HEK293 (cell line): ENCODE measurements at regions not wholly inside any gene's neighbourhood (a gene's known extent, or its start where the extent isn't known, plus 50 kb on each side); places are given as distances from the start of the nearest gene placed in this dataset.

Source experiments
- CTCF ChIA-PET: fragments of 350-600 bp; formaldehyde crosslinking; extraction: SDS; loops from one replicate; lab custom pipeline; 2021; ENCODE audit warnings: antibody characterized with exemption; lab: Yijun Ruan, JAX
- POLR2A ChIA-PET: fragments of 300-600 bp; formaldehyde crosslinking; extraction: SDS; loops from one replicate; lab custom pipeline; 2020; ENCODE audit warnings: antibody characterized with exemption, inconsistent platforms; lab: Yijun Ruan, JAX
- H3K27ac ChIP-seq: fragments of 200-500 bp; sonication (Bioruptor generic); 2 replicates; pipeline ENCODE4 v1.5.1; 2014; ENCODE audit warnings: low read depth, low read length, control low read depth, inconsistent platforms; ENCODE audit errors: extremely low read depth
- H3K36me3 ChIP-seq, 2 experiments: fragments of 200-500 bp in 1 of 2; sonication (Bioruptor generic) in 1 of 2; 1 replicate in 1 of 2; 2 replicates in 1 of 2; pipeline ENCODE4 v1.5.1; 2014 to 2017; ENCODE audit warnings: inconsistent platforms in 2 of 2, low read length in 2 of 2; ENCODE audit not compliant: control insufficient read depth in 2 of 2, insufficient read depth in 1 of 2
- H3K4me1 ChIP-seq: fragments of 200-500 bp; sonication (Bioruptor generic); 2 replicates; pipeline ENCODE4 v1.5.1; 2014; ENCODE audit warnings: mild to moderate bottlenecking, low read length, inconsistent platforms; ENCODE audit not compliant: control insufficient read depth, insufficient read depth
- H3K4me3 ChIP-seq: 2 replicates; pipeline ENCODE4 v1.5.1; 2011; ENCODE audit warnings: low read depth, mild to moderate bottlenecking, control low read depth, low read length, moderate library complexity
- H3K9me3 ChIP-seq: fragments of 200-500 bp; sonication (Bioruptor generic); 2 replicates; pipeline ENCODE4 v1.5.1; 2014; ENCODE audit warnings: low read depth, low read length, inconsistent platforms; ENCODE audit not compliant: control insufficient read depth, insufficient read depth
- PRDM6 ChIP-seq: fragments of 450-650 bp; formaldehyde crosslinking; IDR thresholded peaks from 2 replicates; pipeline ENCODE4 v1.5.1; 2017; ENCODE audit warnings: missing biosample characterization, missing genetic modification characterization
- ZBTB48 ChIP-seq: fragments of 450-650 bp; formaldehyde crosslinking; IDR thresholded peaks from 2 replicates; pipeline ENCODE4 v1.5.1; 2016; ENCODE audit warnings: missing biosample characterization, missing genetic modification characterization
- ZFP37 ChIP-seq: fragments of 450-650 bp; formaldehyde crosslinking; IDR thresholded peaks from 2 replicates; pipeline ENCODE4 v1.5.1; 2016; ENCODE audit warnings: missing biosample characterization, missing genetic modification characterization
- ZFP69B ChIP-seq: fragments of 450-650 bp; formaldehyde crosslinking; IDR thresholded peaks from 2 replicates; pipeline ENCODE4 v1.5.1; 2016; ENCODE audit warnings: missing biosample characterization, missing genetic modification characterization
- ZNF18 ChIP-seq: fragments of 450-650 bp; formaldehyde crosslinking; IDR thresholded peaks from 2 replicates; pipeline ENCODE4 v1.5.1; 2016; ENCODE audit warnings: missing biosample characterization, missing genetic modification characterization
- ZNF302 ChIP-seq: fragments of 450-650 bp; formaldehyde crosslinking; IDR thresholded peaks from 2 replicates; pipeline ENCODE4 v1.5.1; 2016; ENCODE audit warnings: missing biosample characterization, missing genetic modification characterization, low read depth
- ZNF335 ChIP-seq: fragments of 450-650 bp; formaldehyde crosslinking; conservative IDR thresholded peaks from 2 replicates; pipeline ENCODE4 v1.5.1; 2016; ENCODE audit warnings: missing biosample characterization, missing genetic modification characterization
- ZNF366 ChIP-seq: fragments of 450-650 bp; formaldehyde crosslinking; conservative IDR thresholded peaks from 2 replicates; pipeline ENCODE4 v1.5.1; 2016; ENCODE audit warnings: missing biosample characterization, missing genetic modification characterization
- ZNF518A ChIP-seq: fragments of 450-650 bp; formaldehyde crosslinking; conservative IDR thresholded peaks from 2 replicates; pipeline ENCODE4 v1.5.1; 2016; ENCODE audit warnings: low read depth, missing biosample characterization, missing genetic modification characterization
- ZNF530 ChIP-seq: fragments of 450-650 bp; formaldehyde crosslinking; IDR thresholded peaks from 2 replicates; pipeline ENCODE4 v1.5.1; 2016; ENCODE audit warnings: low read depth, missing biosample characterization, missing genetic modification characterization
- ZNF621 ChIP-seq: fragments of 450-650 bp; formaldehyde crosslinking; IDR thresholded peaks from 2 replicates; pipeline ENCODE4 v1.5.1; 2017; ENCODE audit warnings: missing biosample characterization, missing genetic modification characterization
- ZNF623 ChIP-seq: fragments of 450-650 bp; formaldehyde crosslinking; IDR thresholded peaks from 2 replicates; pipeline ENCODE4 v1.5.1; 2016; ENCODE audit warnings: missing biosample characterization, missing genetic modification characterization
- ZNF664 ChIP-seq: fragments of 450-650 bp; formaldehyde crosslinking; IDR thresholded peaks from 2 replicates; pipeline ENCODE4 v1.5.1; 2016; ENCODE audit warnings: missing biosample characterization, missing genetic modification characterization
- ZNF791 ChIP-seq: fragments of 450-650 bp; formaldehyde crosslinking; IDR thresholded peaks from 2 replicates; pipeline ENCODE4 v1.5.1; 2016; ENCODE audit warnings: missing biosample characterization, missing genetic modification characterization
- ZXDB ChIP-seq: fragments of 450-650 bp; formaldehyde crosslinking; IDR thresholded peaks from 2 replicates; pipeline ENCODE4 v1.5.1; 2016; ENCODE audit warnings: missing biosample characterization, missing genetic modification characterization

- CTCF ChIA-PET: no interaction called here
- Histone ChIP-seq H3K4me3 (no peak overlapping the region), H3K4me1 (no peaks in the 10 kb centered on the region), H3K36me3 (no peaks in the 10 kb centered on the region), H3K9me3 (no peaks in the 10 kb centered on the region), H3K27ac (no peak overlapping the region)
- TF ChIP-seq ZFP69B (tag by site-specific recombination): no peak
- no peak for TF ChIP-seq ZXDB (tag by site-specific recombination)
- no peak for TF ChIP-seq PRDM6 (tag by site-specific recombination)
- TF ChIP-seq ZNF664 (tag by site-specific recombination): no peak
- TF ChIP-seq ZNF302 (tag by site-specific recombination): no peak
- no peak for TF ChIP-seq ZNF335 (tag by site-specific recombination)
- TF ChIP-seq ZNF623: no peak
- no peak for TF ChIP-seq ZNF366 (tag by site-specific recombination)
- no peak for TF ChIP-seq ZFP37
- TF ChIP-seq ZNF530 (tag by site-specific recombination): no peak
- POLR2A ChIA-PET: no interaction called here
These were observed 577.4 kb upstream of the RORB start for GRCh38 chr9:73919712-73920111.

GRCh38 chr9:73923796-73924195 lies 573.3 kb upstream of the RORB start:
- H3K9me3 ChIP-seq: no peaks in the 10 kb centered on the region
- ChIA-PET CTCF (no interaction called here), POLR2A (interaction anchor here (0.5 kb wide), 1 partner anchor 922 kb away, joined by 3 read pairs; no protein-coding TSS in a partner anchor)

More at GRCh38 chr9:73923796-73924195, 573.3 kb upstream of the RORB start:
- Histone ChIP-seq H3K4me1 (no peaks in the 10 kb centered on the region), H3K27ac (no peak overlapping the region), H3K4me3 (no peak overlapping the region), H3K36me3 (no peaks in the 10 kb centered on the region)
- no peak for TF ChIP-seq ZNF18
- no peak for TF ChIP-seq ZBTB48 (tag by site-specific recombination)
- TF ChIP-seq ZNF621 (tag by site-specific recombination): no peak
- no peak for TF ChIP-seq ZNF518A (tag by site-specific recombination)
- TF ChIP-seq ZNF791: no peak
